Panc1 (cell line): ENCODE measurements at regions not wholly inside any gene's neighbourhood (a gene's known extent, or its start where the extent isn't known, plus 50 kb on each side); places are given as distances from the start of the nearest gene placed in this dataset.

Source experiments
- ATAC-seq: fragments of 200-7000 bp; cut with Tn5 transposase; 2 replicates; pipeline ENCODE4 v1.9.1; 2020; ENCODE audit warnings: mild to moderate bottlenecking, moderate library complexity
- BruUV-seq: library from RNA; stranded (reverse); fragments of 400-500 nt; replicated peaks from 2 replicates; lab custom pipeline; 2021; lab: Mats Ljungman, UMichigan
- CTCF ChIA-PET: fragments of 300-600 bp; sonication (Branson Sonifier 250); formaldehyde crosslinking; loops from one replicate; lab custom pipeline; 2022; ENCODE audit warnings: antibody characterized with exemption; lab: Charles Lee
- POLR2A ChIA-PET: fragments of 300-600 bp; sonication (Branson Sonifier 250); formaldehyde crosslinking; loops from one replicate; lab custom pipeline; 2022; ENCODE audit warnings: antibody characterized with exemption; lab: Charles Lee
- DNase-seq: peaks from one replicate; pipeline ENCODE4 v3.0.0-alpha.2; 2010; ENCODE audit warnings: low read depth, low spot score
- H3K27ac ChIP-seq: 2 replicates; pipeline ENCODE4 v1.5.1; 2011; ENCODE audit warnings: mild to moderate bottlenecking, low read length, inconsistent platforms
- H3K27me3 ChIP-seq: fragments of 200-500 bp; sonication (Bioruptor generic); 2 replicates; pipeline ENCODE4 v1.6.0; 2014; ENCODE audit warnings: low read length, inconsistent platforms; ENCODE audit not compliant: control insufficient read depth, insufficient read depth
- H3K36me3 ChIP-seq: fragments of 200-500 bp; sonication (Bioruptor generic); 2 replicates; pipeline ENCODE4 v1.5.1; 2014; ENCODE audit warnings: inconsistent platforms, mild to moderate bottlenecking, low read length, moderate library complexity; ENCODE audit not compliant: control insufficient read depth, insufficient read depth
- H3K4me1 ChIP-seq: 2 replicates; pipeline ENCODE4 v1.5.1; 2011; ENCODE audit warnings: inconsistent platforms, mild to moderate bottlenecking, low read length, moderate library complexity; ENCODE audit not compliant: control insufficient read depth, insufficient read depth
- H3K4me3 ChIP-seq, 2 experiments: 2 replicates each; pipeline ENCODE4 v1.5.1; 2011 to 2012; ENCODE audit warnings: low read depth in 2 of 2, low read length in 2 of 2, mild to moderate bottlenecking in 2 of 2, inconsistent platforms in 1 of 2, moderate library complexity in 1 of 2
- H3K9me3 ChIP-seq: fragments of 200-500 bp; sonication (Bioruptor generic); 2 replicates; pipeline ENCODE4 v1.5.1; 2014; ENCODE audit warnings: low read depth, mild to moderate bottlenecking, inconsistent platforms, low read length, moderate library complexity; ENCODE audit not compliant: control insufficient read depth, insufficient read depth
- POLR2AphosphoS5 ChIP-seq: IDR thresholded peaks from 2 replicates; pipeline ENCODE4 v1.6.1; 2012; ENCODE audit warnings: mild to moderate bottlenecking, low read depth, low read length, moderate library complexity
- SIN3A ChIP-seq: IDR thresholded peaks from 2 replicates; pipeline ENCODE4 v1.6.1; 2012; ENCODE audit warnings: low read depth, mild to moderate bottlenecking, low read length, moderate library complexity, borderline replicate concordance; ENCODE audit not compliant: insufficient read depth
- TCF7L2 ChIP-seq: IDR thresholded peaks from 2 replicates; pipeline ENCODE4 v1.6.1; 2011; ENCODE audit warnings: mild to moderate bottlenecking, low read depth, low read length, inconsistent platforms
- in situ Hi-C: cut with HindIII; loops from 2 replicates; pipeline ENCODE4 v1.10.0; 2016; ENCODE audit warnings: low sequenced_read_pairs, low pct_unique_long_range_greater_than_20kb
- intact Hi-C: fragments of 100-400 bp; cut with micrococcal nuclease; formaldehyde crosslinking; loops from one replicate; pipeline ENCODE4 v1.10.0; 2022; ENCODE audit not compliant: unreplicated experiment
- TF ChIP-seq, protein P1 (sequence below), 2 experiments: IDR thresholded peaks; 2 replicates each; pipeline ENCODE4 v1.6.1; 2011 to 2012; ENCODE audit warnings: low read depth in 2 of 2, control low read depth in 1 of 2, low read length in 1 of 2, mild to moderate bottlenecking in 1 of 2, moderate library complexity in 1 of 2; ENCODE audit not compliant: insufficient read depth in 1 of 2
- TF ChIP-seq, protein P2 (sequence below): fragments of 450-650 bp; IDR thresholded peaks from 2 replicates; pipeline ENCODE4 v1.5.1; 2017; ENCODE audit warnings: mild to moderate bottlenecking

DNA sequence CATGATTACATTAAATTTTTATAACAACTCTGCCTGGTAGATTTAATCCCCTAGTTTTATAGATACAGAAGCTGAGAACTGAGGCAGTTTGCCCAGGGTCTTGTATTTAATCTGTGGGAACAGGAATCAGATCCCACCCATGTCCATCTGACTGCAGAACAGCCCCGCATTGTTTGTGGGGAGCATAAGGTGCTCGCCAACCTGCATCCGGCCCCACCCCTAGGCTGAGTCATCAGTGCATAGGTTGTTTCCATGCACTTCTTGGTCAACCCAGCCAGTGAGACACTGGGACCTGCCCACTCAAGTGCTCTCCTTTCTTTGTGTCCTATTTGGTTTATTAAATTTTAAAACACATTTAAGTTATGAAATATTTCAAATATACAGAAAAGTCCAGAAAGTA lies 266.2 kb downstream of the OPA1 start:
- H3K4me1 ChIP-seq: no peaks in the 10 kb centered on the region
- H3K36me3 ChIP-seq: no peaks in the 10 kb centered on the region
- H3K4me3 ChIP-seq: no peak overlapping the region
- DNase-seq (no peak), ATAC-seq (no peak)
- H3K9me3 ChIP-seq: no peaks in the 10 kb centered on the region
- ChIA-PET CTCF (no interaction called here), POLR2A (no interaction called here)
- TF ChIP-seq, protein P1, sequence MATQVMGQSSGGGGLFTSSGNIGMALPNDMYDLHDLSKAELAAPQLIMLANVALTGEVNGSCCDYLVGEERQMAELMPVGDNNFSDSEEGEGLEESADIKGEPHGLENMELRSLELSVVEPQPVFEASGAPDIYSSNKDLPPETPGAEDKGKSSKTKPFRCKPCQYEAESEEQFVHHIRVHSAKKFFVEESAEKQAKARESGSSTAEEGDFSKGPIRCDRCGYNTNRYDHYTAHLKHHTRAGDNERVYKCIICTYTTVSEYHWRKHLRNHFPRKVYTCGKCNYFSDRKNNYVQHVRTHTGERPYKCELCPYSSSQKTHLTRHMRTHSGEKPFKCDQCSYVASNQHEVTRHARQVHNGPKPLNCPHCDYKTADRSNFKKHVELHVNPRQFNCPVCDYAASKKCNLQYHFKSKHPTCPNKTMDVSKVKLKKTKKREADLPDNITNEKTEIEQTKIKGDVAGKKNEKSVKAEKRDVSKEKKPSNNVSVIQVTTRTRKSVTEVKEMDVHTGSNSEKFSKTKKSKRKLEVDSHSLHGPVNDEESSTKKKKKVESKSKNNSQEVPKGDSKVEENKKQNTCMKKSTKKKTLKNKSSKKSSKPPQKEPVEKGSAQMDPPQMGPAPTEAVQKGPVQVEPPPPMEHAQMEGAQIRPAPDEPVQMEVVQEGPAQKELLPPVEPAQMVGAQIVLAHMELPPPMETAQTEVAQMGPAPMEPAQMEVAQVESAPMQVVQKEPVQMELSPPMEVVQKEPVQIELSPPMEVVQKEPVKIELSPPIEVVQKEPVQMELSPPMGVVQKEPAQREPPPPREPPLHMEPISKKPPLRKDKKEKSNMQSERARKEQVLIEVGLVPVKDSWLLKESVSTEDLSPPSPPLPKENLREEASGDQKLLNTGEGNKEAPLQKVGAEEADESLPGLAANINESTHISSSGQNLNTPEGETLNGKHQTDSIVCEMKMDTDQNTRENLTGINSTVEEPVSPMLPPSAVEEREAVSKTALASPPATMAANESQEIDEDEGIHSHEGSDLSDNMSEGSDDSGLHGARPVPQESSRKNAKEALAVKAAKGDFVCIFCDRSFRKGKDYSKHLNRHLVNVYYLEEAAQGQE (IDR thresholded peaks at IDR 0.05; ENCODE audit: insufficient read depth in 1 of 2, low read depth in 2 of 2, low read length in 1 of 2): no peak
- TF ChIP-seq SIN3A: no peak
- TF ChIP-seq TCF7L2: no peak
- no peak for TF ChIP-seq POLR2AphosphoS5
- TF ChIP-seq, protein P2, sequence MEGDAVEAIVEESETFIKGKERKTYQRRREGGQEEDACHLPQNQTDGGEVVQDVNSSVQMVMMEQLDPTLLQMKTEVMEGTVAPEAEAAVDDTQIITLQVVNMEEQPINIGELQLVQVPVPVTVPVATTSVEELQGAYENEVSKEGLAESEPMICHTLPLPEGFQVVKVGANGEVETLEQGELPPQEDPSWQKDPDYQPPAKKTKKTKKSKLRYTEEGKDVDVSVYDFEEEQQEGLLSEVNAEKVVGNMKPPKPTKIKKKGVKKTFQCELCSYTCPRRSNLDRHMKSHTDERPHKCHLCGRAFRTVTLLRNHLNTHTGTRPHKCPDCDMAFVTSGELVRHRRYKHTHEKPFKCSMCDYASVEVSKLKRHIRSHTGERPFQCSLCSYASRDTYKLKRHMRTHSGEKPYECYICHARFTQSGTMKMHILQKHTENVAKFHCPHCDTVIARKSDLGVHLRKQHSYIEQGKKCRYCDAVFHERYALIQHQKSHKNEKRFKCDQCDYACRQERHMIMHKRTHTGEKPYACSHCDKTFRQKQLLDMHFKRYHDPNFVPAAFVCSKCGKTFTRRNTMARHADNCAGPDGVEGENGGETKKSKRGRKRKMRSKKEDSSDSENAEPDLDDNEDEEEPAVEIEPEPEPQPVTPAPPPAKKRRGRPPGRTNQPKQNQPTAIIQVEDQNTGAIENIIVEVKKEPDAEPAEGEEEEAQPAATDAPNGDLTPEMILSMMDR: no peak
- no peaks in the 10 kb centered on the region for H3K27me3 ChIP-seq
- no TSS peak for BruUV-seq
- intact Hi-C loops: no loop called here
- in situ Hi-C loops: no loop called here
- H3K27ac ChIP-seq: no peak overlapping the region

DNA sequence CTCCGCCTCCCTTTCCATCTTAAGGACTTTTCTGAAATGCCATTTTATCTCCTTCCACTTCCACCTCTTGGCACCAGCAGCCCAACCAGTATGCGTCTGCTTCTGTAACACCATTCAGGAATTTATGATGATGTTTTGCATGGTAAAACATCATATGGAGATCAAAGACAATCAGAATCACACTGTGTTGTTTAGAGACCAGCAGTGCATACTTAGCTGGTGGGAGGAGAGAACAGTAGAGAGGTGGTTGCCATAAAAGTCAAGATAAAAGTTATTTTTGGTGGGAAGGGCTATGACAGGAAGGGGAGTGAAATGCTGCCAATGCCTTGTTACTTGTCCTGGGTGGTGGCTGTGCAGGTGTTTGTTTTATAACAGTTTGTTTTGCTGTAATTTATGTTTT lies 268.0 kb downstream of the OPA1 start:
- no peaks in the 10 kb centered on the region for H3K9me3 ChIP-seq
- no peak for TF ChIP-seq POLR2AphosphoS5
- no peaks in the 10 kb centered on the region for H3K36me3 ChIP-seq
- H3K27ac ChIP-seq: no peak overlapping the region
- H3K4me3 ChIP-seq: no peak overlapping the region
- intact Hi-C loops: no loop called here
- H3K27me3 ChIP-seq: no peaks in the 10 kb centered on the region
- ChIA-PET CTCF (no interaction called here), POLR2A (no interaction called here)
- DNase-seq (no peak), ATAC-seq (no peak)
- no peaks in the 10 kb centered on the region for H3K4me1 ChIP-seq
- BruUV-seq: no TSS peak
- in situ Hi-C loops: no loop called here

DNA sequence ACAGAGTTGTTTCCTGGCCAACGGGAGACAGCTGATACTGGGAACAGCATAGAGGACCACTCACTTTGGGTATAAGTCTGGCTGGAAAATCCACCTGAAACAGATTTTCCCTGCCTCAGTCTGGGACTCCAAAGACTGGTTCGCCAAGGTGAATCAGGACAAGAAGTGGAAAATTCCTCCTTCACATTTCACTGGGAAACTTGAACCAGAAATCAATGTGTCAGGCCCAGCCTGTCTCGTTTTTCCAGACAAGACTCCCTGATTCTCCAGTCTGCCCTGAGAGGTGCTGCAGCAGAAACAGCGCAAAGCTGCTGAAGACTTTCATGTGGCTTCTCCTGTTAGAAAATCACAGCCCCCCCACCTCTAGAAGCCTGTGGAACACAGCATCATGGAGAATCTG lies 269.8 kb downstream of the OPA1 start:
- POLR2A ChIA-PET: no interaction called here
- in situ Hi-C loops (no loop called here), intact Hi-C loops (no loop called here)
- H3K27me3 ChIP-seq: no peaks in the 10 kb centered on the region
- no peaks in the 10 kb centered on the region for H3K9me3 ChIP-seq
- TF ChIP-seq TCF7L2 (no peak), SIN3A (no peak), POLR2AphosphoS5 (no peak)
- TF ChIP-seq, protein P2: no peak
- TF ChIP-seq, protein P1 (IDR thresholded peaks at IDR 0.05; ENCODE audit: insufficient read depth in 1 of 2, low read depth in 2 of 2, low read length in 1 of 2): no peak
- no TSS peak for BruUV-seq
- H3K4me3 ChIP-seq: no peak overlapping the region
- H3K27ac ChIP-seq: no peak overlapping the region
- no peaks in the 10 kb centered on the region for H3K4me1 ChIP-seq
- CTCF ChIA-PET: no interaction called here
- DNase-seq (no peak), ATAC-seq (no peak)
- H3K36me3 ChIP-seq: no peaks in the 10 kb centered on the region
